ENCODE measurements at regions not wholly inside any gene's neighbourhood (a gene's known extent, or its start where the extent isn't known, plus 50 kb on each side); places are given as distances from the start of the nearest gene placed in this dataset.

DNA sequence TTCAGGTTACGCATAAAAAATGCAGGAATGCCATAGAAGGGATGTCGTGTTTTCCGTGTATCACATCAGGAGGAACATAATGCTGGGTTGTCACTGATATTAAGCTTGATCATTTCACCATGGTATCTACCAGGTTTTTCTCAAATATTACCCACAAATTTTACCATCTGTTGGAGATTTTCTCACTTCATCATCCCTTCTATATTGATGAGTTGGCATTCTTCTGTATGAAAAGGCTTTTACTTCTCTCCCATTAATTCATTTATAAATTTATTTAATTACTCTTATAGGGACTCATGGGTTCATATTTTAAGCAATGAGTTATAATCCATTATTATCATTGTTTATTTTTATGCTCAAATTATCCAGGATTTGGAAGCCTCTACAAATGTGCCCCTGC is 608.2 kb downstream of the EPHA4 start:
- no peaks in the 10 kb centered on the region for H3K9me3 Mint-ChIP-seq
- no peak for TF ChIP-seq CTCF (IDR thresholded peaks at IDR 0.05)
- POLR2A ChIA-PET, result no interaction called here
- ATAC-seq (ENCODE audit: poor library complexity) (no peak), DNase-seq (no peak)
- H3K4me3 Mint-ChIP-seq, result no peak overlapping the region
- Histone ChIP-seq H3K27ac (ENCODE audit: low read depth in 1 of 2, low read length in 2 of 2) (no peak overlapping the region), H3K27me3 (ENCODE audit: control insufficient read depth in 1 of 2, insufficient read depth in 2 of 2, low read length in 2 of 2) (no peaks in the 10 kb centered on the region), H3K36me3 (ENCODE audit: insufficient read depth, low read length) (no peaks in the 10 kb centered on the region), H3K9me3 (ENCODE audit: control insufficient read depth in 1 of 2, insufficient read depth in 1 of 2, low read length in 2 of 2) (no peaks in the 10 kb centered on the region), H3K4me3 (ENCODE audit: low read length) (no peak overlapping the region), H3K4me1 (ENCODE audit: insufficient read depth, low read length) (no peaks in the 10 kb centered on the region)
- intact Hi-C loops (cut with DNase I, micrococcal nuclease), result no loop called here
- H3K4me1 Mint-ChIP-seq (ENCODE audit: low read depth), result no peaks in the 10 kb centered on the region
- CTCF ChIA-PET, result no interaction called here
- H3K27me3 Mint-ChIP-seq, result no peaks in the 10 kb centered on the region
- H3K36me3 Mint-ChIP-seq (ENCODE audit: low read depth), result no peaks in the 10 kb centered on the region
- H3K27ac Mint-ChIP-seq, result no peak overlapping the region

DNA sequence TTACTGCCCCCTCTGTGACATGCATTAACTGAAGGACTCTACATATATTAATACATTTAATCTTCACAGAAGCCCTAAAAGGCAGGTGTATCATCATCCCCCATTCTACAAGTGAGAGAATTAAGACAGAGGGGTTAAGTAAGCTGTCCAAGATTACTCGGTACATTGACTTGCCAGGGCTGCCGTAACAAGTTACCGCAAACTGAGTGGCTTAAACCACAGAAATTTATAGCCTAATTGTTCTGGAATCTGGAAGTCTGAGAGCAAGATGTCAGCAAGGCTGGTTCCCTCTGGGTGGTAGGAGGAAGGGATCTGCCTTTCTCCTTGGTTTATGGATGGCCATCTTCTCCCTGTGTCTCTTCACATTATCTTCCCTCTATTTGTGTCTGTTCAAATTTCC is 605.5 kb downstream of the EPHA4 start:
- DNase-seq, result no peak
- no peaks in the 10 kb centered on the region for H3K9me3 ChIP-seq (ENCODE audit: control insufficient read depth in 1 of 2, insufficient read depth in 1 of 2, low read length in 2 of 2)
- no peak for ATAC-seq (ENCODE audit: poor library complexity)
- Mint-ChIP-seq H3K36me3 (ENCODE audit: low read depth) (no peaks in the 10 kb centered on the region), H3K27me3 (no peaks in the 10 kb centered on the region), H3K4me3 (no peak overlapping the region), H3K9me3 (no peaks in the 10 kb centered on the region), H3K4me1 (ENCODE audit: low read depth) (no peaks in the 10 kb centered on the region), H3K27ac (no peak overlapping the region)
- H3K4me3 ChIP-seq (ENCODE audit: low read length), result no peak overlapping the region
- H3K4me1 ChIP-seq (ENCODE audit: insufficient read depth, low read length), result no peaks in the 10 kb centered on the region
- no peaks in the 10 kb centered on the region for H3K36me3 ChIP-seq (ENCODE audit: insufficient read depth, low read length)
- no peaks in the 10 kb centered on the region for H3K27me3 ChIP-seq (ENCODE audit: control insufficient read depth in 1 of 2, insufficient read depth in 2 of 2, low read length in 2 of 2)
- intact Hi-C loops (cut with DNase I, micrococcal nuclease), result no loop called here
- ChIA-PET CTCF (no interaction called here), POLR2A (no interaction called here)
- TF ChIP-seq CTCF (IDR thresholded peaks at IDR 0.05), result no peak
- H3K27ac ChIP-seq (ENCODE audit: low read depth in 1 of 2, low read length in 2 of 2), result no peak overlapping the region

- Histone ChIP-seq H3K9me3 (ENCODE audit: control insufficient read depth in 1 of 2, insufficient read depth in 1 of 2, low read length in 2 of 2) (no peaks in the 10 kb centered on the region), H3K27ac (ENCODE audit: low read depth in 1 of 2, low read length in 2 of 2) (no peak overlapping the region), H3K27me3 (ENCODE audit: control insufficient read depth in 1 of 2, insufficient read depth in 2 of 2, low read length in 2 of 2) (no peaks in the 10 kb centered on the region), H3K4me1 (ENCODE audit: insufficient read depth, low read length) (no peaks in the 10 kb centered on the region), H3K4me3 (ENCODE audit: low read length) (no peak overlapping the region), H3K36me3 (ENCODE audit: insufficient read depth, low read length) (no peaks in the 10 kb centered on the region)
- Mint-ChIP-seq H3K4me3 (no peak overlapping the region), H3K27ac (no peak overlapping the region), H3K27me3 (peaks cover 3% of the 10 kb centered on the region), H3K9me3 (no peaks in the 10 kb centered on the region), H3K4me1 (ENCODE audit: low read depth) (no peaks in the 10 kb centered on the region), H3K36me3 (ENCODE audit: low read depth) (no peaks in the 10 kb centered on the region)
- ATAC-seq (ENCODE audit: poor library complexity) (no peak), DNase-seq (no peak)
- CTCF ChIA-PET, result interaction anchor here (0.5 kb wide), 1 partner anchor 414 kb away, joined by 3 read pairs; no protein-coding TSS in a partner anchor
- POLR2A ChIA-PET, result no interaction called here
- intact Hi-C loops (cut with DNase I, micrococcal nuclease), result no loop called here
- no peak for TF ChIP-seq CTCF (IDR thresholded peaks at IDR 0.05)
These were observed 602.8 kb downstream of the EPHA4 start for GRCh38 chr2:220969348-220969747.
